ENCODE measurements at regions not wholly inside any gene's neighbourhood (a gene's known extent, or its start where the extent isn't known, plus 50 kb on each side); places are given as distances from the start of the nearest gene placed in this dataset.
A peak's percentile ranks its signal among the peaks of the same experiment; 100 is the strongest.

DNA sequence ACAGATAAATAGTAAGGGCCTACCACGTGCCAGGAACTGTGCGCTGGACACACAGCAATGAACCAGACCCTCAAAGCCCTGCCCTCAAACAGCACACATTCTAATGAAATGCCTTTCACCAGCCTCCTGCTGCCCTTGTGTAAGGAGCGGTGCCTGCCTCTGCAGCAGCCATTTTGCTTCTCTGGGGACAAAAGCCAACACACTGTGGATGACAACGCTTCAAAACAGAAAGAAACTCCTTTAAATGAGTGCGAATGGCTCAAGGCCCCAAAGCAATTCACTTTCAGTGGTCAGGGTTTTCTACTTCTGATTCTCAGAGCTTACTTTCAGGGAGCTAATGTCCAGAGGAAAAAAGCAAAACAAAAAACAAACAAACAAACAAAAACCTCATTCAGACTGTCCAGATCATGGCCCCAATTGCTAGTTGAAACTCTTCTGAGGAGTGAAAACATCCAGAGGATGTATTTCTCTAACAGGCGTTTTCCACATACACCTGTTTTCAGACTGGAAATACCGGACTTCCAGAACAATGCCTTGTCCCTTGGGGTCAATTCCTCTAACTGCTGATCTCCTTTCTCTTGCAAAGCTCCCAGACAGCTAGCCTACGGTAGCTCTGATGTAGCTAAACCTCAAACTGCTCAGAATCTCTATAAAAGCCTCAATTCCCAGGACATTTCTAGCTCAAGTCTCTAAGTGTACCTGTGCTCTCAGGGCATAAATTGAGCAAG lies 323.3 kb upstream of the ZNF521 start:
- CTCF ChIA-PET, result no interaction called here
- H3K9me3 ChIP-seq (ENCODE audit: control insufficient read depth, insufficient read depth, low read length), result no peaks in the 10 kb centered on the region
- H3K4me3 ChIP-seq (ENCODE audit: low read depth, low read length), result no peak overlapping the region
- DNase-seq (ENCODE audit: low read depth, low spot score), result no peak
- TF ChIP-seq CTCF (IDR thresholded peaks at IDR 0.05; ENCODE audit: low read depth, low read length), result no peak
- H3K27me3 ChIP-seq (ENCODE audit: control insufficient read depth, insufficient read depth, low read length), result no peaks in the 10 kb centered on the region
- POLR2A ChIA-PET, result no interaction called here
- H3K27ac ChIP-seq (ENCODE audit: low read depth, low read length), result no peak overlapping the region

DNA sequence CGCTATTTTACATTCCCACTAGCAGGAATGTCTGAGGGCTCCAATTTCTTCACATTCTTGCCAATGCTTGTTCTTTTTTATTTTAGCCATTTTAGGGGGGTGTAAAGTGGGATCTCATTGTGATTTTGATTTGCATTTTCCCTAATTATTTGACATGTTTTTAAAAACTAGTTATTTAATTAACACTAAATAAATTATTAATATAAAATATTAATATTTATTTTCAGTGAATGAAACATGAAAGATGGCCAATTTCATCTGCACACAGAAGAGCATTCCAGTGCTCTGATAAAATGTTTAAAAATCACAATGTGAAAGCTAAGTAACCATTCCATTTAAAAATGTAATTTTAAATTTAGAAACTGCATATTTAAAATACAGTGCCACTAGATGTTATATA lies 322.2 kb upstream of the ZNF521 start:
- H3K4me3 ChIP-seq (ENCODE audit: low read depth, low read length), result no peak overlapping the region
- H3K9me3 ChIP-seq (ENCODE audit: control insufficient read depth, insufficient read depth, low read length), result no peaks in the 10 kb centered on the region
- no peaks in the 10 kb centered on the region for H3K27me3 ChIP-seq (ENCODE audit: control insufficient read depth, insufficient read depth, low read length)
- ChIA-PET POLR2A (no interaction called here), CTCF (no interaction called here)
- no peak overlapping the region for H3K27ac ChIP-seq (ENCODE audit: low read depth, low read length)
- TF ChIP-seq CTCF (IDR thresholded peaks at IDR 0.05; ENCODE audit: low read depth, low read length), result no peak
- DNase-seq (ENCODE audit: low read depth, low spot score), result no peak

DNA sequence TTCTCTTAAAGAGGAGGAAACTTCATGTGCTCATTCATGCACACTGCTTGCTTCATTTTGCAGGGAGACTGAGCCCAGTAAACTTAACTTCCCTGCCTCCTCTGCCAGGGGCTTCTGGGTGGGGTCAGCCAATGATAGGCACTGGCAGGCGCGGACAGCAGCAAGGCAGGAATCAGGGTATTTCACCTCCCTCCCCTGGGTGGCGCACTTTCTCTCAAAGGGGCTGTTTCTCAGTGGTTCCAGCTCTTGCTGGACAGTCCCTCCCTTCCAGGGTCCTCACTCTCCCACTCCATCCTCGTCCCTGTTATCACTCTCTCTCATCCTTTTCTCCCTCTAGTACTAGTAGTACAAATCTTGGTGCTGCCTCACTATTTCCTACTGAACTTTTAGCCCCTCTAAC lies 320.5 kb upstream of the ZNF521 start:
- H3K27ac ChIP-seq (ENCODE audit: low read depth, low read length), result no peak overlapping the region
- POLR2A ChIA-PET, result no interaction called here
- no peak for TF ChIP-seq CTCF (IDR thresholded peaks at IDR 0.05; ENCODE audit: low read depth, low read length)
- no peaks in the 10 kb centered on the region for H3K9me3 ChIP-seq (ENCODE audit: control insufficient read depth, insufficient read depth, low read length)
- no peak for DNase-seq (ENCODE audit: low read depth, low spot score)
- no peak overlapping the region for H3K4me3 ChIP-seq (ENCODE audit: low read depth, low read length)
- CTCF ChIA-PET, result no interaction called here
- no peaks in the 10 kb centered on the region for H3K27me3 ChIP-seq (ENCODE audit: control insufficient read depth, insufficient read depth, low read length)

DNA sequence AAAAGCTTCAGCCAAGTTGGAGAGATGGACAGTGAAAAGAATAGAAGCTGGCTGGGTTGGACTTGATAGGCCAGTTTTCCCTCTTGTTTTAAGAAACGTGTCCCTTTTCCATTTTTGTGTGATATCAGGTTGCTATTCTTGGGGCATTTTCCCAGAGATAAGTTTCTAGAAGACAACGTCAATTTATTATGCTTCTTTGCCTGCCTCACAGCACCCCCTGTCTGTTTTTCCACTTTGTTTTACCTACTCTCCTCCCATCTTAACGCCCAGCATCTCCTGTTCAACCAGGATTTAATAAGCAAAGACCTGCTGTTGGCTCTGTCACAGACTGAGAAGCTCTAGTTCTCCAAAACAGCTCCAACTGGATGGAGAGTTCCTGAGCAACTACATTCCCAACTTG lies 317.8 kb upstream of the ZNF521 start:
- CTCF ChIA-PET, result no interaction called here
- DNase-seq (ENCODE audit: low read depth, low spot score), result no peak
- no peaks in the 10 kb centered on the region for H3K9me3 ChIP-seq (ENCODE audit: control insufficient read depth, insufficient read depth, low read length)
- POLR2A ChIA-PET, result no interaction called here
- TF ChIP-seq CTCF (IDR thresholded peaks at IDR 0.05; ENCODE audit: low read depth, low read length), result peak; percentile 27
- H3K27me3 ChIP-seq (ENCODE audit: control insufficient read depth, insufficient read depth, low read length), result no peaks in the 10 kb centered on the region
- no peak overlapping the region for H3K27ac ChIP-seq (ENCODE audit: low read depth, low read length)
- H3K4me3 ChIP-seq (ENCODE audit: low read depth, low read length), result no peak overlapping the region

DNA sequence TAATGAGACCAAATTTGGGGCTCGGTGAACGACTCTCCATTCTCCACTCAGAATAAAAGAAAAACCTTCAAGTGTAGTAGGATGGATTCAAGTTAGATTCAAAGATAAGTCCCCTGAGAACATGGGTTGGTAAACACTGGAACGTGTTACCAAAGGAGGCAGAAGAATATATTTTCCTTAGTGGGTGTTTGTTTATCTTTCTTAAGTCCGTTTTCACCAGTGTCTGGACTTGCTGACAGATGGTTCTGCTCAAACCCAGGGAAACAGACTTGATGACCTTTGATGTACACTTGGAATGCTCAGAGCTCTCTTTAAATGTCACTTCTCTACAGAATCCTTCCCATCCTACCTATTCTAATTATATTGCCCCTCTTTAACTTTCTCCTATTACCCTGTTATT lies 310.3 kb upstream of the ZNF521 start:
- no peak overlapping the region for H3K4me3 ChIP-seq (ENCODE audit: low read depth, low read length)
- DNase-seq (ENCODE audit: low read depth, low spot score), result peak; percentile 6
- H3K9me3 ChIP-seq (ENCODE audit: control insufficient read depth, insufficient read depth, low read length), result no peaks in the 10 kb centered on the region; the same call in 1 of the 2 replicates
- TF ChIP-seq CTCF (IDR thresholded peaks at IDR 0.05; ENCODE audit: low read depth, low read length), result no peak
- CTCF ChIA-PET, result no interaction called here
- H3K27ac ChIP-seq (ENCODE audit: low read depth, low read length), result no peak overlapping the region
- H3K27me3 ChIP-seq (ENCODE audit: control insufficient read depth, insufficient read depth, low read length), result no peaks in the 10 kb centered on the region
- POLR2A ChIA-PET, result no interaction called here

Measured in AG04450 (cell line).